ENCODE measurements at regions not wholly inside any gene's neighbourhood (a gene's known extent, or its start where the extent isn't known, plus 50 kb on each side); places are given as distances from the start of the nearest gene placed in this dataset.
A peak's percentile ranks its signal among the peaks of the same experiment; 100 is the strongest.

DNA sequence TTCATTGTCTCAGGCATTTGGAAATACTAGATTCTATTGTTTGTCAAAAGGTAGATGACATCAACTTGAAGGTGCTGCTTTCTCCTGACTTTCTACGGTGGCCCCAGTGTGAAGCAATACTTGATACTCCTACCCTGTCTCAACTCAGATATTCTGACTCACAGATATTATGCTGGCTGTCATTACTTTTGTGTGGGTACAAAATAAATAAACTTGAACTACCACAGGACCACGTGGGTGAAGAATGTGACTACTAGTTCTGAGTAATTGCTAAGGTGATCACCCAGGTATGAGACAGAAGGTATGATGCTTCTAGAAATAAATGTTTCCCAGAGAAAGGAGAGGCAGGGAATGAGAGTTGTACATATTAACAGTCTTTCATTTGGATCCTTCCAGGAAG lies 275.3 kb upstream of the SPOCK3 start:
- DNase-seq: no peak

DNA sequence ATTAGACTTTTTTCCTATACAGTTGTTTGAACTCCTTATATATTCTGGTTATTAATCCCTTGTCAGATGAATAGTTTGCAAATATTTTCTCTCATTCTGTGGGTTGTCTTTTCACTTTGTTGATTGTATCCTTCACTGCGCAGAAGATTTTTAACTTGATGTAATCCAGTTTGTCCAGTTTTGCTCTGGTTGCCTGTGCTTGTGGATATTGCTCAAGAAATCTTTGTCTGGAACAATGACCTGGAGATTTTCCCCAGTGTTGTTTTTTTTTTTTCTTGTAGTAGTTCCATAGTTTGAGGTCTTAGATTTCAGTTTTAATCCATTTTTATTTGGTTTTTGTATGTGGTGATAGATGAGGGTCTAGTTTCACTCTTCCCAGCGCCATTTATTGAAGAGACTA lies 289.8 kb upstream of the SPOCK3 start:
- DNase-seq: no peak

DNA sequence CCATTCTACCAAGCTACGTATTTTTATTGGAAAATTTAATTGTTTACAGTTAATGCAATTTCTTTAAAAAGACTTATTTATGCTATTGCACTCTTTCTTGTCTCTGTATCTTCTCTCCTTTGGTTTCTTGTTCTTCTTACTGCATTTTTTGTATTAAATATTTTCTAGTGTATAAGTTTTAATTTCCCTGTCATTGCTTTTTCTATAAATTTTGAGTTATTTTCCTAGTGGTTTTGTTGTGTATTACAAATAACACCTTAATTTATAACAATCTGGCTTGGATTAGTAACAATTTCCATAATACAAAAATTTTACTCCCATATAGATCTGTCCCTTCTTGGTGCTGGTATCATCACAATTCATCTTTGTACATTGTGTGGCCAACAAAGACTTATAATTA lies 303.5 kb upstream of the SPOCK3 start:
- DNase-seq: no peak

DNA sequence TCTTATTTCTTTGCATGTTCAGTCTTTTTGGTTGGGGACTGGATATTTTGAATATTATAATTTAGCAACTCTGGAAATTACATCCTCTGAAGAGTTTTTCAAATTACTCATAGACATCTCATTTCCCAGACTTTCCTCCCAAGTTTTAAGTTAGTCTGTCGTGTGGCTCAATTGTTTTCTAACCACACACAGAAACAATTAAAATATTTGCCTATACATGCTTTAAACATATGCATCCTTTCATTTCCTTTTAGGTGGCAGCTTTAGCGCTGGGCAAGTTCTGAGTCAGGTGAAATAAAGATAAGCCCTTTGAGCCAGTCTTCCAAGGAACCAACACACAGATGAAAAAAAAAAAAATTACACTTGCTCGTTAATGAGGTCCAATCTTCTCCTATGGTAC lies 307.0 kb upstream of the SPOCK3 start:
- no peak for DNase-seq

DNA sequence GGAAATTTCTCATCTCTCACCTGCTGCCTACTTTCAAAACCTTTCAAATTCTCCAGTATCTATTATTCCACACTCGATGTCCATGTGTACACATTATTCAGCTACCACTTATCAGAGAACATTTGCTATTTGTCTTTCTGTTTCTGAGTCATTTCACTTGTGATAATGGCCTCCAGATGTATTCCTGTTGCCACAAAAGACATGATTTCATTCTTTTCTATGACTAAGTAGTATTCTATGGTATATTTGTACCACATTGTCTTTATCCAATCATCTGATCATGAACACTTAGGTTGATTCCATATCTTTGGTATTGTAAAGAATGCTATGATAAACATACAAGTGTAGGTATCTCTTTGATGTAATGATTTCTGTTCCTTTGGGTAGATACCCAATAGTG lies 310.1 kb upstream of the SPOCK3 start:
- DNase-seq: no peak

DNA sequence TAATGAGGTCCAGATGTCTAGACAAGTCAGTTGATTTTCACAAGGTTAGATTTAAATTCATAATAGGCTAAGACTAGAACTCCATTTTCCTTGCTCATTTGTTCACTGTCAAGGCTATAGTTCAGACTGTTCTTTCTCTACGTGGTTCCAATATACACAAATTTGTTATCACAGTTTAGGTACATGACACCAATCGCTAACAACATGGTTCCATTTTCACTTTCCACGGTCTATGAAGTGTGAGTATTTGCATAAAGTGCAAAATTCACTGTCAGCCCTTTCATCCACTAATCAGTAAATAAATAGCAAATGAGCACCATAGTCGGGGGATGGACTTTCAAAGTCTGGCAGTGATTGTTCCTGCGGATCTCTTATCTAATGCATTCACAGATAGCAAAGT lies 315.7 kb upstream of the SPOCK3 start:
- DNase-seq: no peak

DNA sequence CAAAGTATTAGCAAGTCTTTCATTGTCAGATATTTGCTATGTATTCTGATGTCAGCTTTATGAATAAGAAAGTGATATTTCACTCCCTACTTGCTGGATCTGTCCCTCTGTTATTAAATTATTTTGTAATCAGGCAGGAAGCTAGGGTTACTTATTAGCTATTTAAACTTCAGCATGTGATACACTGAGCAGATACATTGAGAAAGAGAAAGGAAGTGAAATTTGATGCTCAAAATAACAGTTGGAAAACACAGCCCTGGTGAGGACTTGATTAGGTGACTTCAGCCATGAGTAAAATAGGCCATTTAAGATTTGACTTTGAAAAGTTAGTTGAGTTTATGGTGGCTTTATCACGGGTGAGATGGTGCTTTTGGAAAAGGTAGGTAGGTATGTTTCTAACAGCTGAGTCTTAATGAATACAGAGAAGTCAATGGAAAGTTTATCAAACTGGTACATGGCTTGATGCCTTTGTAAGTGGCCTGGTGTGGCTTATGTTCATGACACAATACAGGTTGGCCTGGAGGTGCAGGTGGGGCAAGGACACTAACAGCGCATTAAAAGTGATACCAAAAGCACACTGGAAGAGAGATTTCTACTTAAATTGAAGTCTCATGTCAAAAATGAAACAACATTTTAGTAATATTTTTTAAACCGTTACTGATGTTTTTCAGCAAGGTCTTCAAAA lies 321.2 kb upstream of the SPOCK3 start:
- DNase-seq: no peak

DNA sequence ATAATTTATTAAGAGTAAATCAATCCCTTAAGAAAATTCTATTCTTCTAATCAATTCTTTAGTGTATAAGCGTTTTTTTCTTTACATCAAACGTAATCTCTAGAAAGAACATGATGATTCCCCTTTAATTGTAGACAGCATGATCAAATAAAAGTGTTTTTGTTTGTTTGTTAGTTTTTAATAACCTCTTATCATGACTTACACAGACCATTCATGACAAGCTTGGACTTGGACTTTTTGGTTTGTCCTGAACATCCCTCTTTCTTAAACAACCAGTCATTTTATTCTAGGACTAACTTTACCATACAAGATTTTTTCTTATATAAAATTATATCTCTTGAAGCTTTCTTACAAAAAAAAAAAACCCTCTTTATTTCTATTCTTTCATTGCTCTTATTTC lies 344.6 kb upstream of the SPOCK3 start:
- DNase-seq: no peak

DNA sequence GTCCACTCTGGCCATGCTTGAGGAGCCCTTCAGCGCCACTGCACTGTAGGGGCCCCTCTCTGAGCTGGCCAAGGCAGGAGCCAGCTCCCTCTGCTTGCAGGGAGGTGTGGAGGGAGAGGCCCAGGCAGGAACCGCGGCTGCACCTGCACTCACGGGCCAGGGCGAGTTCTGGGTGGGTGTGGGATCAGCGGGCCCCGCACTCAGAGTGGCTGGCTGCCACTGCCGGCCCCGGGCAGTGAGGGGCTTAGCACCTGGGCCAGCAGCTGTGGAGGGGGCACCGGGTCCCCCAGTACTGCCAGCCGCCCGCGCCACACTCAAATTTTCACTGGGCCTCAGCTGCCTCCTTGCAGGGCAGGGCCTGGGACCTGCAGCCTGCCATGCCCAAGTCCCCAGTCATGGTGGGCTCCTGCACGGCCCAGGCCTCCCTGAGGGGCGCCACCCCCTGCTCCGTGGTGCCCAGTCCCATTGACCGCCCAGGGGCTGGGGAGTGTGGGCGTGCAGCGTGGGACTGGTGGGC lies 347.2 kb upstream of the SPOCK3 start:
- DNase-seq: no peak

DNA sequence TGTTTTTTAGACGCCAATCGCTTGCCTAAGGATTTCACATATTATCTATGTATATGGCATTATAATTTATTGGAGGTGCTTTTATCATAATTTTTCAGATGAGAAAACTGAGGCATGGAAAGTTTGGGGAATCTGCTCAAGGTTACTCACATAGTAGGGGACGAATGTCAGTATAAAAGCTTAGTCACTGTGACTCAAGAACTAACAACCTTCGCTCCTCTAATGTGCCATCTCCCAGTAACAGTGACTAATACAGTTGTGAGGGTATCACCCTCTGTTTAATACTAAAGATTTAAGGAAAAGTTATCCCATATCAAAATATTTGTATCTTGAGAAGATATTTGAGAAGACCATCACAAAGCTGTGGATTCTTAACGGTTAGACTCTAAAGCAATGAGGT lies 353.1 kb upstream of the SPOCK3 start:
- DNase-seq: no peak

DNA sequence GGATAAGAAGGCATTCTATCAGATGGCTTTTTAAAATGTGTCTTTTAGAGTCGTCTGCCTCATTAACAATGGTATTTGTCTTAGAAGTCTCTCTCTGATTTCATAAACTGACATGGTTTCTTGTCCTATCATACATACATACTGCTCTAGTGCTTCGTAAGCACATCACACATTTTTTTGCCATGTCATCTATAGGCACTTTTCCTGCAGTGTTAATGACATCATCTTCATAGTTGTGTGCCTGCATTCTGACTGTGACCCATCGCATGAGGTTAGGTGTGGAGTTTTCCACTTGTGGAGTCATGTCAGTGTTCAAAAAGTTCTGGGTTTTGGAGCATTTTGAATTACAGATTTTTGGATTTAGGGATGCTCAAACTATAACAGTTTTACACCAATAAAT lies 361.6 kb upstream of the SPOCK3 start:
- no peak for DNase-seq

DNA sequence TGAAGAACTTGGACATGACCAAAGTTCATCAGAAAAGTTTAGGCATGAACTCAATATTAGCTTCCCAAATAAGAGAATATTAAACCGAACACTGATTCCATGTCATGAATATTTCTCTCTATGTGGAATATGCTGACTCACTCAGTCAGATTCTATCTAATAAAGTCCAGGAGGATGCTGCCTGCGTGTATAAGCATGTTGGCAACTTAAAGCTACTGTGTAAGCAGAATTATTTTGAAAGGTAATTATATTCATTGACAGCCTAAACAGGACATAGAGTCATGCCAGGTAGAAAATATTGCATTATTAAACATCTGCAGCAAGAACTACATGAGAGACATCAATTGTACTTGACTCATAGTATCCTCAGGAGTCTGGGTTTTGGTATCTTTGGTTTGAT lies 367.9 kb upstream of the SPOCK3 start:
- no peak for DNase-seq

DNA sequence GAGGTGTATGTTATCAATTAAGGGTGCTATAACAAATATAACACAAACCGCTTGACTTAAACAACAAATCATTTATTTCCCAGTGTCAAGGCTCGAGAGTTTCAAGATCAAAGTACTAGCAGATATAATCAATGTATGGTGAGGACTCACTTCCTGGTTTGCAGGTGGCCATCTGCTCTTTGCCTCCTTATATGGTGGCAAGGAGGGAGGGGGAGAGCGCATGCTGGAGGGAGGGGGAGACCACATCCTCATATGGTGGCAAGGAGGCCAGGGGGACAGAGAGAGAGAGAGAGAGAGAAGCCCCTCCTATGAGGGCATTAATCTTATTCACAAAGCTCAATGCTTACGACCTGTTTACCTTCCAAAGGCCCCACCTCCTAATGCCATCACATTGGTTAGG lies 372.3 kb upstream of the SPOCK3 start:
- DNase-seq: no peak

DNA sequence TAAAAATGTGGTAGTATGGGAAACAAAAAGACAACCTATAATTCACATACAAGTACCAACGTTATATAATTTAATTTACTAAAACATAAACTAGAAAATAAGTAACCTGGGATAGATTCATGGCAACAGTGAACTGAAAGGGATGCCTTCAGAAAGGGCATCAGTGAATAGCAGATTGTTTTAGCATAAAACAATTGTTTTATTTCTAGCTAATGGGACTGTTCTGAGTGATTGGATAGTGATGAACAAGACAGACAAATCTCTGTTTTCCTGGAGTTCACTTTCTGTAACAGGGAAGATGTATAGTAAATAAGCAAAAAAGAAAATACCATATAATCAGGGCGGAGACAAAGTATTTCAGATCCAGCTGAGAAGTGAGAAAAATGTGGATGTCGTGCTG lies 379.1 kb upstream of the SPOCK3 start:
- no peak for DNase-seq

DNA sequence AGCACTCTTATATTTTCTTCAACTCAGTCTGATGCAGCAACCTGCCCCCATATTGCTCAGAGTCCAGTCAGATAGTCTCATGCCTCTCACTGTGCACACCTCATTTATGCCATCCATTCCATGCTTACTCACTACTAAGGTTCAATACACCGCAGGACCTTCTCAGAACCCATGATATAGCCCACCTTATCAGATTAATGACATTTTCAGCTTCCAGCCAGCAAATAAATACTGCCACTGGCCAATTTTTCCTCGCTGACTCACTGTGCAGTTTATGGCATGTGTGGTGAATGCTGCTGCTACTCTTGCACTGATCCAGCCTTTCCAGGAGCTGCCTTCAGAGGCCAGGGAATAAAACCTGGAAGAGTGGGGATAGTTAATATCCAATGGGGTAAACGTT lies 380.6 kb upstream of the SPOCK3 start:
- DNase-seq: no peak

DNA sequence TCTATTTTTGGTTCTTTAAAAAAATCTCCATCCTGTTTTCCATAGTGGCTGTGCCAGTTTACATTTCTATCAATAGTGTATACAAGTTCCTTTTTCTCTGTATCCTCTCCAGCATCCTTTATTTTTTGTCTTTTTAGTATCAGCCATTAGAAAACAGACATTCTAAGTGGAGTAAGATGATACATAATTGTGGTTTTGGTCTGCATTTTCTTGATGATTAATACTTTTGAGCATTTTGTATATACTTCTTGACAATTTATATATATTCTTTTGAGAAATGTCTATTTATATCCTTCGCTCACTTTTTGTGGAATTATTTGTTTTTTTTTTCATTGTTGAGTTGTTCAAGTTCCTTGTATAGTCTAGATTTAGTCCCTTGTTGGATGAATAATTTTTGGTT lies 382.2 kb upstream of the SPOCK3 start:
- DNase-seq: no peak

DNA sequence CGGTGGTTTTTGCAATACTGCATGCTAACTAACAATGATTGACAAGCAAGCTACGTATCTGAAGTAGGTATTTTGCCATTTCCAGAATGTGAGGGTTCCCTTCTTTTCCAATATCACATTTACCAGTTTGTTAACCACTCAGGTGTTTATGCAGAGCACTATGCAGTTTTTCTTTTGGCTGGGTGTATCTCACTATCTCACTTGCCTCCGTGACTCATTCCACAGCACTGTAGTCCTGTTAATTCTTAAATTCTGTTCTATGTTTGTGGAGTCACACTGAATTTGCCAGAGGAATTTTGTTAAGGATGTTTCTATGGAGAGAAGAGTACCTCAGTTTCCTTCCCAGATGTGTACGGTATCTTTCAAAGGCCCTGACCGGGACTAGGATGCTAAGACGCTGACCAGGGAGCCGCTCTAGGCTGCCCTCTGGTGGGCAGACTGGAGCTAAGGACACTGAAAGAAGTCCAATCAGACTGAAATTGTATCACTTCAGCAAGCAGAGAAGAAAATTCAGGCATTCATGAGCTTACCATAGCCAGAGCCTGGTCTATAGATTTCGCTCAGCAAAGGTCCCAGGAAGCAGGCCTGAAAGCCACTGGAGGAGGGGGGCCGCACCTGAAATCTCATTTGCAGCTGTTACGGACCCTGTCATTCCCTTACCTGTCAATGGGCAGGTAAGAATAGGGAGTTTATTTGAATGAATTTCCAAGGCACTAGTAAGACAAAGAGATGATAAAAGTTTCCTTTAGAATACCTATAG lies 388.4 kb upstream of the SPOCK3 start:
- peak; percentile 70 for DNase-seq

DNA sequence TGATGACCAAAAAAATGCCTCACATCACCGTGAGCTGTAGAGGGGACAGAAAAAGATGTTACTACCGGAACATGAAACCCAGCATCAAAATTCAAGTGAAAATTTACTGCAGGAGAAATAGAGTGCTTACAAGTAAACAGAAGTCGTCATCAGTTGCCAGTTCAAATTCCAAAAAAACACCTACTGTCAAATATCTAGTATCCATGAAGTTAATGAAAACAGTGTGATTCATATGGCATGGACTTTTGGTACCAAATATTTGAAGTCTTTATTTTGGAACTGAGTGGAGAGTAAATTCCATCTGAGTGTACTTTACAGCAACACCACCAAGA lies 388.9 kb upstream of the SPOCK3 start:
- no peak for DNase-seq

DNA sequence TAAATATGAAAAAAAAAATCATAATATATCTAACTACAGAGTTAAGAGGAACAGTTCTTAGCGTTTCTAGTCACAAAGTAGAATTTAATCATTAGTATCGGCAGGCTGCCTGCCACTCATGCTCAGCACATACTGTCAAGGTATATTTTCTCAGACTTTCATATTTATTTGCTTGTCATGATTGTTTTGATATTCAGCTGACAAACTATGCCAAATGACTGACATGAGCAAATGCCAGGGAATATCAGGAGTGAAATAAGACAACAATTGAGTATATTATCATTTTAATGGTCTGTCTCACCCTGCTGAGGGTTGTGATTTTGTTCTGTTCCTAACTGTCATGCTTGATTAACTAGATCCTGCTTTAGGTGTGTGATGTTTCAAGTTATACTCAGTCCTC lies 395.0 kb upstream of the SPOCK3 start:
- no peak for DNase-seq

DNA sequence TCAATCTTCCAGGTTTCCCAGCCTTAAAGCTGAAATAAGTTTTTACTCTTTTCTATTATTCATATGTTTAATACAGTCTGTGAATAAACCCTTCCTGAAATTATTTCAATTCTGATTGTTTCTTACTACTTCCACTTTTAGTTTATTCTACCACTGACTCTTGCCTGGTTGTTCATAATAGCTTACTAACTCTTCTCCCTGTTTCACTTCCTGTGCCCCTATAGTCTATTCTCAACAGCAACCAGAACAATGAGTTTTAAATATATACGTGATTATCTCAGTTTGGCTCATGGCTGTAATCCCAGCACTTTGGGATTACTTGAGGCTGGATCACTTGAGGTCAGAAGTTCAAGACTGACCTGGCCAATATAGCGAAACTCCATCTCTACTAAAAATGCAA lies 408.0 kb upstream of the SPOCK3 start:
- DNase-seq: no peak

DNA sequence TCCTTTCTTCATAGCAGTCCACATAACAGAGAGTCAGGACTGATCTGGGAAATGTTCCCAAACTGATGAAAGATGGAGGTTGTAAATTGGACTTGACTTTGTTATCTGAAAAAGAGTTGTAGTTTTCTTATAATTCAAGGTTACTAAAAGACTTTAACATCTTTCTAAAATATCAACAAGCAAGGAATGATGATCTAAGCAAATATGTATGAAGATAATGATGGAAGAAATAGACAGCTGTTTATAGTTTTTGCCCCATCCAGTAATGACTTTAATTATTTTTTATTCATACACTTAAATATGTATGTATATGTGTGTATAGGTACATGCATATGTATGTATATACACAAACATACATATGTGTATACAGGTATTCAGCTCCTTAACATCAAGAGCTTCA lies 411.1 kb upstream of the SPOCK3 start:
- DNase-seq: no peak

DNA sequence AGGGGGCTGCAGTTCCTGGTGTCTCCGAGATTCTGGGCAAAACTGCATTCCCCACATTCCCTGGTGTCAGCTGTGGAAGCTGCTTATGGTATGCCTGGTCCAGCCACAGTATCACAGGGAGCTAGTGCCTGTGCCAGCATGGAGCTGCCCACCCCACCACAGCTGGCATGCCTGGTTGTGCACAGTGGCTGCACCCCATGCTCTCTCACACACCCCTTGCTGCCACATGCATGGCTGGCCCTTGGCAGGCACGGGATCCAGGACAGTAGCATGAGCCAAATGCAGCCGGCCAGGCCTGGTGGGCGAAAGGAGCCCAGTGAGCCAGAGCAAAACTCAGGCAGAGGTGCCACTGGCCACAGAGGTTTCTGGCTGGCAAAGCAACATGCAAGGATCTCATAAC lies 418.0 kb upstream of the SPOCK3 start:
- DNase-seq: no peak

DNA sequence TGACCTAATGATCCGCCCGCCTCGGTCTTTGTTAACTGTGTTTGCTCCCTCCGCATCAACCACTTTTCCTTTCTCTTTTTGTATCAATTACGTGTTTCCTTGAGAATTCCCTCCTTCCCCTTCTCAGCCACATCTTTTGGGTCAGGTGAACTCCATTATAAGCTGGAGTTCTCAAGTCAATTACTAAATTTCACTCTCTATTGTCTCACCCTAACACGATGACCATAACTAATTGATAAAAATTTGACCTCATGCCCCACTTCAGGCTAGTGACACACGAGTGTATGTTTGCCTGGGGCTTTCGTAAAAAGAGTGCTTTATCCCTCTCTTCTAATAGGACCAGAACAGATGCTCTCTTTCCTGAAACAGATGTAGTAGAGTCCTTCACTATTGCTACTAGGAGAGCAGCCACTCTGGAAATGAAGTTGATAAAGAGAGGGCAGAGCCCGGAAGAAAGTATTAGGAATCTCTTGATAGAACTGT lies 403.6 kb upstream of the ANXA10 start:
- DNase-seq: no peak

DNA sequence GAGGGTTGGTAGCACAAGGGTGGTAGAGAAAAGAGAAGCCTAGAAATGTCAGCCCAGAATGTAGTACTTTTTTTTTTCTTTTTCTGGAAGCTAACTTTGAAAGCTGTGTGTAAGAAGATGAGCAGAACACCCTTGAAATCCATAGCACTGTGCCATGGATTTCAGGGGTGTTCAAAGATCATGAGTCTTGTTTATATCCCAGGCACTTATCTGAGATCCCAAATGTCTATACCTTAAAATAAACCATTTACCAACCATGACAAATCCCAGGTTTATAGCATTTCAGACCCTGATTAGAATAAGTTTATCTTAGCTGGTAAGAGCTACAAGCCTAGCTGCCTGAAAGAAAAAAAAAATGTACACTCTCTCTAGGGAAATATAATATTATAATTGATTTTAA lies 389.9 kb upstream of the ANXA10 start:
- no peak for DNase-seq

DNA sequence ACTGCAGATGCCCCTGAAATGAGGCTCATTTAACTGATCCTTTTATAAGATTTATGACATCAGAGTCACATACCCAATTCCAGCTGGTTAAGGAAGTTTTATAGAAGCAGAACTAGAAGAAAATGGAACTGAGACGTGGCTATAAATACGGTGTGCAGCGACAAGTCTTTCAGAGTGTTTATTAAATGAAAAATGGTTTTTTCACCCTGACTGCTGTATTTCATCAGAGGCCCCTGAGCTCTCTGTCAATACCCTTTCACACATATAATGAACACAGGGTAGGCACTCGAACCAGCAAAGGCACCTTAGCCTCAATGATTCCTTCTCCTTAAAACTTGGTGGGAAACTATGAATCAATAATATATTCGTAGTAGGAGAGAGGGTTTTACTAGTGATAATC lies 380.8 kb upstream of the ANXA10 start:
- DNase-seq: no peak

All from activated CD8-positive, alpha-beta memory T cell treated with anti-CD3 and anti-CD28 coated beads, Interleukin-2, amount 50 U/mL, for 48 hours (primary cell).